ENCODE measurements at regions not wholly inside any gene's neighbourhood (a gene's known extent, or its start where the extent isn't known, plus 50 kb on each side); places are given as distances from the start of the nearest gene placed in this dataset.

- no peak for DNase-seq (ENCODE audit: low spot score in 2 of 2)
- H3K4me3 ChIP-seq (ENCODE audit: low read depth, poor library complexity, severe bottlenecking), result no peak overlapping the region
- WGBS, 2 donors, result 82 to 93% methylated on average over 6 of the region's 6 CpGs
- intact Hi-C loops (cut with DNase I; ENCODE audit: low total_unique reads), result no loop called here
- TF ChIP-seq POLR2A (IDR thresholded peaks at IDR 0.05) (no peak), CTCF (IDR thresholded peaks at IDR 0.05) (no peak)
These were observed 118.8 kb upstream of the FOXF1 start for GRCh38 chr16:86391486-86391885.

GRCh38 chr16:86391984-86392383, 118.3 kb upstream of the FOXF1 start:
- WGBS, 2 donors, result 61 to 68% methylated on average over 9 of the region's 9 CpGs
- TF ChIP-seq POLR2A (IDR thresholded peaks at IDR 0.05) (no peak), CTCF (IDR thresholded peaks at IDR 0.05) (no peak)
- no peak for DNase-seq (ENCODE audit: low spot score in 2 of 2)
- intact Hi-C loops (cut with DNase I; ENCODE audit: low total_unique reads), result no loop called here
- no peak overlapping the region for H3K4me3 ChIP-seq (ENCODE audit: low read depth, poor library complexity, severe bottlenecking)

GRCh38 chr16:86392436-86393152, 117.7 kb upstream of the FOXF1 start:
- WGBS, 2 donors, result 81 to 82% methylated on average over 8 of the region's 8 CpGs
- TF ChIP-seq POLR2A (IDR thresholded peaks at IDR 0.05), result no peak
- TF ChIP-seq CTCF (IDR thresholded peaks at IDR 0.05), result no peak
- no peak for DNase-seq (ENCODE audit: low spot score in 2 of 2)
- no peak overlapping the region for H3K4me3 ChIP-seq (ENCODE audit: low read depth, poor library complexity, severe bottlenecking)
- intact Hi-C loops (cut with DNase I; ENCODE audit: low total_unique reads), result no loop called here

GRCh38 chr16:86393907-86394626, 116.3 kb upstream of the FOXF1 start:
- WGBS, 2 donors, result 94 to 95% methylated on average over 9 of the region's 9 CpGs
- intact Hi-C loops (cut with DNase I; ENCODE audit: low total_unique reads), result no loop called here
- DNase-seq (ENCODE audit: low spot score in 2 of 2), result no peak
- TF ChIP-seq POLR2A (IDR thresholded peaks at IDR 0.05) (no peak), CTCF (IDR thresholded peaks at IDR 0.05) (no peak)
- no peak overlapping the region for H3K4me3 ChIP-seq (ENCODE audit: low read depth, poor library complexity, severe bottlenecking)

GRCh38 chr16:86395477-86395876, 114.8 kb upstream of the FOXF1 start:
- no peak overlapping the region for H3K4me3 ChIP-seq (ENCODE audit: low read depth, poor library complexity, severe bottlenecking)
- TF ChIP-seq POLR2A (IDR thresholded peaks at IDR 0.05), result no peak
- no peak for TF ChIP-seq CTCF (IDR thresholded peaks at IDR 0.05)
- DNase-seq (ENCODE audit: low spot score in 2 of 2), result no peak
- WGBS, 2 donors, result 43 to 48% methylated on average over 3 of the region's 3 CpGs
- intact Hi-C loops (cut with DNase I; ENCODE audit: low total_unique reads), result no loop called here

Measured in lower leg skin (tissue), 4 donors.